ENCODE measurements at regions not wholly inside any gene's neighbourhood (a gene's known extent, or its start where the extent isn't known, plus 50 kb on each side); places are given as distances from the start of the nearest gene placed in this dataset.

DNA sequence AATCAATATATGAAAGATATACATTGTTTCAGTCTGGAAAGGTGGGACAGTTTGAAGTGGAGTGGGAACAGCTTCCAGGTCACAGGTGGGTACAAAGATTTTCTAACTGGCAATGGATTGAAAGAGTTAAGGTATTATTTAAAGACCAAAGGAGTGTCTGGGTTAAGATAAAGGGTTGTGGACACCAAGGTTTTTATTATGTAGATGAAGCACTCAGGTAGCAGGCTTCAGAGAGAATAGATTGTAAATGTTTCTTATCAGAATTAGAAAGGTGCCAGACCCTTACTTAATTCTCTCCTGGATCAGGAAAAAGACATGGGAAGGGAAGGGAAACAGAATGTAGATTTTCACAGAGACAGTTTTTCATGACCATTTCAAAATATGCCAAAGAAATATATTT is 1174.8 kb downstream of the MAT2B start:
- no peak for DNase-seq
- Histone ChIP-seq H3K36me3 (replicated peaks; ENCODE audit: control insufficient read depth, insufficient read depth, low read length) (no peaks in the 10 kb centered on the region), H3K27me3 (ENCODE audit: control insufficient read depth, insufficient read depth, low read length) (no peaks in the 10 kb centered on the region), H3K4me3 (ENCODE audit: insufficient read depth, low read depth, low read length) (no peak overlapping the region)

- H3K27me3 ChIP-seq (ENCODE audit: control insufficient read depth, insufficient read depth, low read length): no peaks in the 10 kb centered on the region
- no peak for DNase-seq
- H3K4me3 ChIP-seq (ENCODE audit: insufficient read depth, low read depth, low read length): no peak overlapping the region
- no peaks in the 10 kb centered on the region for H3K36me3 ChIP-seq (replicated peaks; ENCODE audit: control insufficient read depth, insufficient read depth, low read length)
Measured at GRCh38 chr5:164680812-164681520, 1175.5 kb downstream of the MAT2B start.

DNA sequence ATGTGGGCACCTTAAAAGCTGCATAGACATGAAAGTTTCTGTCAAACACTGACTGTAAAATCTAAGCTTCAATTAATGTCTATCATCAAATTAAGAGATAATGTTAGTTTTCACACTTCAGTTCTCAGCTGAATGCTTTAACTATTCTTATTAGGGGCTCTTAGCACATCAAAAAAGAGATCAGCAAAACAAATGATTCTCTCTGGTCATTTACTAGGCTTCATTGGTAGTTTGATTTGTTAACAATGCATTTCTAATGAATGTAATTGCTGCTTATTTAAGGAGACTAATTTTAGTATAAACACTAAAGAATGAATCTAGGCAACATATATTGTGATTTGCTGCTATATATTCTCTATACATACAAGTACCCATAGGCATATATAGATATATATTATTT is 1182.0 kb downstream of the MAT2B start:
- no peaks in the 10 kb centered on the region for H3K27me3 ChIP-seq (ENCODE audit: control insufficient read depth, insufficient read depth, low read length)
- no peaks in the 10 kb centered on the region for H3K36me3 ChIP-seq (replicated peaks; ENCODE audit: control insufficient read depth, insufficient read depth, low read length)
- DNase-seq: no peak
- no peak overlapping the region for H3K4me3 ChIP-seq (ENCODE audit: insufficient read depth, low read depth, low read length)

GRCh38 chr5:164688437-164688836 is 1183.0 kb downstream of the MAT2B start:
- Histone ChIP-seq H3K36me3 (replicated peaks; ENCODE audit: control insufficient read depth, insufficient read depth, low read length) (no peaks in the 10 kb centered on the region), H3K4me3 (ENCODE audit: insufficient read depth, low read depth, low read length) (no peak overlapping the region), H3K27me3 (ENCODE audit: control insufficient read depth, insufficient read depth, low read length) (no peaks in the 10 kb centered on the region)
- DNase-seq: no peak

DNA sequence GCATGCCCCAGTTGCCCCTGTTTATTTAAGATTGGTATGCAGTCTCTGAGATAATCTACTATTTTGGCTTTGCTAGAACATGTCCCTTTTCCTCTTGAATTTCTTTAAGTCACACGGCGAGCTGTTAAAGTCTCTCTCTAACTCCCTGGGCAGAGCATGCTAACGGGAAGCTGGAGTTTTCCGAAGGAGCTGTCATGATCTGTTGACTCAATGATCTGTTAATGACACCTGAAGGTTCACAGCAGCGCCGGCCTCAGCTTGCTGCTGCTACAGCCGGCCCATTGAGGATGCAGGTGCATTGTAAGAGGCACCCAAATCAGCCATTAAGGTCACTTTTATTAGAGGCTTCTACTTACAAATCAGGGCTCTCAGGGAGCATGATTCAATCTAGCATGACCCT is 1203.4 kb downstream of the MAT2B start:
- H3K4me3 ChIP-seq (ENCODE audit: insufficient read depth, low read depth, low read length): no peak overlapping the region
- no peaks in the 10 kb centered on the region for H3K27me3 ChIP-seq (ENCODE audit: control insufficient read depth, insufficient read depth, low read length)
- no peaks in the 10 kb centered on the region for H3K36me3 ChIP-seq (replicated peaks; ENCODE audit: control insufficient read depth, insufficient read depth, low read length)
- peak; percentile 0 for DNase-seq

DNA sequence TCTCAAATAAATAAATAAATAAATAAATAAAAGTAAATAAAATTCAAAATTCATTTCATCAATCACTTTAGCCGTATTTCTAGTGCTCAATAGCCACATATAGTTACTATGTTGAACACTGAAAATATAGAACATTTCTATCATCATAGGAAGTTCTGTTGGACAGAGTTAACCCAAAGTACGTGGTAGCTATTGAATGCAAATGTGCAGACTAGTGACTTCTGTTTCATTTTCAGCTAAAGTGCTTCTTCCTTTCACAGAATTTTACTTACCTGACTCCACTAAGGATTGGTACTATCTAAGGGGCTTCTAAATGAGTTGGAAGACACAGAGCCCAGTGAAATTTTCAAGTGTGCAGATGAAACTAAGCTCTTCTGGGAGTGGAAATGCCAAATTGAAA is 1208.3 kb downstream of the MAT2B start:
- no peaks in the 10 kb centered on the region for H3K36me3 ChIP-seq (replicated peaks; ENCODE audit: control insufficient read depth, insufficient read depth, low read length)
- H3K27me3 ChIP-seq (ENCODE audit: control insufficient read depth, insufficient read depth, low read length): no peaks in the 10 kb centered on the region
- DNase-seq: no peak
- no peak overlapping the region for H3K4me3 ChIP-seq (ENCODE audit: insufficient read depth, low read depth, low read length)

DNA sequence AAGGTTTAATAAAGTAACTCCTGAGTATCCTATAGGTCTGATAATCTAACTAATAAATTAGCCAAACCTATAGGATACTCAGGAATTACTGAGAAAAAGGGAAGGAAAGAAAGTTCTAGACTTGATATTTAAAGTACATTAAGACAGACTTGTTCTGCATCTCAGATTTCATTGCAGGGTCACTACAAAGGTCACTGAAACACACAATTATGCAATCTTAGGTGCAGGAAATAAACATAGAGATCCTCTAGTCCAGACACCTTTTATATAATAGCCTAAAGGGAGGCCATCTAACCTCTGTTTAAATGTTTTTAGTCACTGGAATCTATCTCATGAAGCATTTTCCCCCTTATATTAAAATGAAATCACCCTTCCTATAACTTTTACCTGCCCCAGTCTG is 1215.7 kb downstream of the MAT2B start:
- H3K36me3 ChIP-seq (replicated peaks; ENCODE audit: control insufficient read depth, insufficient read depth, low read length): no peaks in the 10 kb centered on the region
- no peak overlapping the region for H3K4me3 ChIP-seq (ENCODE audit: insufficient read depth, low read depth, low read length)
- no peak for DNase-seq
- no peaks in the 10 kb centered on the region for H3K27me3 ChIP-seq (ENCODE audit: control insufficient read depth, insufficient read depth, low read length)

GRCh38 chr5:164721656-164722055 is 1216.2 kb downstream of the MAT2B start:
- Histone ChIP-seq H3K27me3 (ENCODE audit: control insufficient read depth, insufficient read depth, low read length) (no peaks in the 10 kb centered on the region), H3K4me3 (ENCODE audit: insufficient read depth, low read depth, low read length) (no peak overlapping the region), H3K36me3 (replicated peaks; ENCODE audit: control insufficient read depth, insufficient read depth, low read length) (no peaks in the 10 kb centered on the region)
- DNase-seq: no peak

DNA sequence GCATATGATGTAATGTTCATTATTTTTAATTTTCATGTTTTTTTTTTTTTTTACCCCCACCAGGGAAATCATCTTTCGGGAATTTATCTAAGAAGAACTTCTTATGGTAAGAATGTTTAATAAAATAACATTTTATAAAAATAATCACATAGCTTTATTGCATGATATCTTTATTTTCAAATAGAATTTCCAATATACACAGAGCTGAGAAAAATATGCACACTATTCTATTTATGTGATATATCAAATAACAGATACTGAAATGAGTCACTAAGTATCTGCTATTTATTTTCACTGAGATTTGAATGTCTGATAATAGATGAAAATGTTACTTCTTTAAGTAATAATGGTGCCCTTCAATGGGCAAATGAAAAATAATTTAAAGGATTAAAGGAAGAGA is 1217.3 kb downstream of the MAT2B start:
- no peaks in the 10 kb centered on the region for H3K27me3 ChIP-seq (ENCODE audit: control insufficient read depth, insufficient read depth, low read length)
- no peaks in the 10 kb centered on the region for H3K36me3 ChIP-seq (replicated peaks; ENCODE audit: control insufficient read depth, insufficient read depth, low read length)
- H3K4me3 ChIP-seq (ENCODE audit: insufficient read depth, low read depth, low read length): no peak overlapping the region
- no peak for DNase-seq

DNA sequence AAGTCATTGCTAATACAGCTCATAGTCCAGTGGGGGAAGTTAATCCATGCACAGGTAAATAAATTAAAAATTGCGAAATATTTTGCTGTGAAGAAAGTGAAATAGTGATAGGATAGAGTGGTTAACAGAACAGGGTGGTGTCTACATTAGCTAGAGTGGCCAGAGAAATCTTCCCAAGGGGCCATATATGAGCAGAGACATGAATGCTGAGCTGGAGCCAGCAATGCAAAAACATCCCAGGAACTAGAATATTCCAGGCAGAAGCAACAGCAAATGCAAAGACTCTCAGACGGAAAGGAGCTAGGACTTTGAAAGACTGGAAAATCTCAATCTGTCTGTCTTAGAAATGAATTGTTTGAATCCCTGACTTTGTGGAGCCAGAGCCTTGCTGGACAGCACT is 1221.6 kb downstream of the MAT2B start:
- DNase-seq: no peak
- H3K27me3 ChIP-seq (ENCODE audit: control insufficient read depth, insufficient read depth, low read length): no peaks in the 10 kb centered on the region
- H3K4me3 ChIP-seq (ENCODE audit: insufficient read depth, low read depth, low read length): no peak overlapping the region
- no peaks in the 10 kb centered on the region for H3K36me3 ChIP-seq (replicated peaks; ENCODE audit: control insufficient read depth, insufficient read depth, low read length)

GRCh38 chr5:164728733-164729132 is 1223.3 kb downstream of the MAT2B start:
- no peak for DNase-seq
- no peak overlapping the region for H3K4me3 ChIP-seq (ENCODE audit: insufficient read depth, low read depth, low read length)
- H3K36me3 ChIP-seq (replicated peaks; ENCODE audit: control insufficient read depth, insufficient read depth, low read length): no peaks in the 10 kb centered on the region
- no peaks in the 10 kb centered on the region for H3K27me3 ChIP-seq (ENCODE audit: control insufficient read depth, insufficient read depth, low read length)

GRCh38 chr5:164735334-164735733 is 1229.9 kb downstream of the MAT2B start:
- Histone ChIP-seq H3K36me3 (replicated peaks; ENCODE audit: control insufficient read depth, insufficient read depth, low read length) (no peaks in the 10 kb centered on the region), H3K27me3 (ENCODE audit: control insufficient read depth, insufficient read depth, low read length) (no peaks in the 10 kb centered on the region), H3K4me3 (ENCODE audit: insufficient read depth, low read depth, low read length) (no peak overlapping the region)
- no peak for DNase-seq

DNA sequence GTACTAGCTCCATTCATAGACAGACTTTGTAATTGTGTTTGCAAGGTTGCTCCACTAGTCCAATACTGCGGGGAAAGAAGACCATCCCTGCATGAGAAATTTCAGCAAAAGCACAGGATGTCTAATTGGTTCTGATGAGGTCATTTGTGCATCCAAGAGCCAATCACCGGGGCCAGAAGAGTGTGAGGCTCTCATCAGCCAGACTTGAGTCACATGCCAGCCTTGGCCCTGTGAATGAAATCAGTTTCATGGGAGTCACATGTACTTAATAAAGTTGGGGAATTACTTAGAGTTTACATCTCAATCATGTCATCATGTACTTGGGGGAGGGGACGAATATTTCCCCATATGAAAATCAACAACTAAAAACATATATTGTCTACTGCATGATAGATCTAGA is 1236.0 kb downstream of the MAT2B start:
- no peak for DNase-seq
- Histone ChIP-seq H3K36me3 (replicated peaks; ENCODE audit: control insufficient read depth, insufficient read depth, low read length) (no peaks in the 10 kb centered on the region), H3K27me3 (ENCODE audit: control insufficient read depth, insufficient read depth, low read length) (no peaks in the 10 kb centered on the region), H3K4me3 (ENCODE audit: insufficient read depth, low read depth, low read length) (no peak overlapping the region)

GRCh38 chr5:164742025-164742424 is 1236.6 kb downstream of the MAT2B start:
- no peaks in the 10 kb centered on the region for H3K36me3 ChIP-seq (replicated peaks; ENCODE audit: control insufficient read depth, insufficient read depth, low read length)
- no peak for DNase-seq
- no peaks in the 10 kb centered on the region for H3K27me3 ChIP-seq (ENCODE audit: control insufficient read depth, insufficient read depth, low read length)
- H3K4me3 ChIP-seq (ENCODE audit: insufficient read depth, low read depth, low read length): no peak overlapping the region

DNA sequence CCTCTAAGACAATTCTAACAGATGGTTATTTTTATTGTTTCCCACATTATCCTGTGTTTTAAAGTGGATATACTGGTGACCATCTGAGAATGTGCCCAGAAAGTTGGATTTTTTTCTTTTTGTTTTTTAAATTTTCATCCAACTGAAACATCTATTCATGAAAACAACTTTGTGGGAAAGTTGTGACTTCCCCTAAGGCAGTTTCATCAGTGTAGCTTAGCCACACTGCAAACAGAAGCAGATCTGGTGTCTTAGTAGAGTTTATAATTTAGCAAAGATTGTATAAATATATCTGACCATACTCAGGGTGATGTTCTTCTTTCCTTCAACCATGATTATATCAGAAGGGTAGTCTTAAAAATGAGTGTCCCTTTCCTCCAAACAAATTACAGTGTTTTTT is 1241.3 kb downstream of the MAT2B start:
- H3K4me3 ChIP-seq (ENCODE audit: insufficient read depth, low read depth, low read length): no peak overlapping the region
- DNase-seq: no peak
- no peaks in the 10 kb centered on the region for H3K27me3 ChIP-seq (ENCODE audit: control insufficient read depth, insufficient read depth, low read length)

DNA sequence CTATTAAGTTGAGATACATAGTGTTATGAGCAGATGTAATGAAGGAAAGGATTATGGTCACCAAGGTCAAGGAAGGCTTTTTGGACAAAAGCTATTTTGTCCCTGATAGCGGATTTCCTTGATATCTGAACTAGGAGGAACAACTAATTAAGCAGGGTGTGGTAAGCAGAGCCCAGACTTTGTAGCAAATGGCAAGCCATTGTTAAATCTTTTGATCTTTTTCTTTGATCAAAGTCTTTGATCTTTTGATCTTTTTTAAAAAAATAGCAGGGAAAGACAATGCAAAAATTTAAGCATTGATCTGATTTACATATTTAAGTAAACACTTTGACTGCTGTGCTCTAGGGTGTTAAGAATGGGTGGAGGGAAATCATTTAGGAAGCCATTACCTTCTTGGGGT is 1242.0 kb downstream of the MAT2B start:
- no peak overlapping the region for H3K4me3 ChIP-seq (ENCODE audit: insufficient read depth, low read depth, low read length)
- no peaks in the 10 kb centered on the region for H3K27me3 ChIP-seq (ENCODE audit: control insufficient read depth, insufficient read depth, low read length)
- H3K36me3 ChIP-seq (replicated peaks; ENCODE audit: control insufficient read depth, insufficient read depth, low read length): no peaks in the 10 kb centered on the region
- no peak for DNase-seq

More for the DNA sequence above, 1241.3 kb downstream of the MAT2B start:
- H3K36me3 ChIP-seq (replicated peaks; ENCODE audit: control insufficient read depth, insufficient read depth, low read length): no peaks in the 10 kb centered on the region
